ENCODE measurements at regions not wholly inside any gene's neighbourhood (a gene's known extent, or its start where the extent isn't known, plus 50 kb on each side); places are given as distances from the start of the nearest gene placed in this dataset.

GRCh38 chr4:141922236-141922635 lies 285.9 kb downstream of the IL15 start:
- H3K9me3 Mint-ChIP-seq (ENCODE audit: unreplicated experiment), result no peaks in the 10 kb centered on the region
- no peak overlapping the region for H3K4me3 Mint-ChIP-seq (ENCODE audit: unreplicated experiment)
- H3K36me3 Mint-ChIP-seq (ENCODE audit: unreplicated experiment), result no peaks in the 10 kb centered on the region
- H3K4me1 Mint-ChIP-seq (ENCODE audit: low read depth, unreplicated experiment), result peaks cover 4% of the 10 kb centered on the region
- no peak for TF ChIP-seq CTCF (IDR thresholded peaks at IDR 0.05; ENCODE audit: partially characterized antibody, unreplicated experiment)
- no peak overlapping the region for H3K27ac Mint-ChIP-seq (ENCODE audit: unreplicated experiment)
- no peak for DNase-seq
- H3K27me3 Mint-ChIP-seq (ENCODE audit: unreplicated experiment), result peaks cover 1% of the 10 kb centered on the region

- Mint-ChIP-seq H3K27me3 (ENCODE audit: unreplicated experiment) (no peaks in the 10 kb centered on the region), H3K27ac (ENCODE audit: unreplicated experiment) (no peak overlapping the region), H3K4me3 (ENCODE audit: unreplicated experiment) (no peak overlapping the region), H3K9me3 (ENCODE audit: unreplicated experiment) (no peaks in the 10 kb centered on the region), H3K4me1 (ENCODE audit: low read depth, unreplicated experiment) (peaks cover 4% of the 10 kb centered on the region), H3K36me3 (ENCODE audit: unreplicated experiment) (no peaks in the 10 kb centered on the region)
- DNase-seq, result no peak
- TF ChIP-seq CTCF (IDR thresholded peaks at IDR 0.05; ENCODE audit: partially characterized antibody, unreplicated experiment), result no peak
Observed at GRCh38 chr4:141926406-141926805, 290.0 kb downstream of the IL15 start.

- H3K4me3 Mint-ChIP-seq (ENCODE audit: unreplicated experiment), result no peak overlapping the region
- TF ChIP-seq CTCF (IDR thresholded peaks at IDR 0.05; ENCODE audit: partially characterized antibody, unreplicated experiment), result no peak
Observed at GRCh38 chr4:141932490-141932889, 296.1 kb downstream of the IL15 start.

GRCh38 chr4:141933978-141934377 lies 297.6 kb downstream of the IL15 start:
- TF ChIP-seq CTCF (IDR thresholded peaks at IDR 0.05; ENCODE audit: partially characterized antibody, unreplicated experiment), result no peak
- DNase-seq, result no peak
- no peaks in the 10 kb centered on the region for H3K4me1 Mint-ChIP-seq (ENCODE audit: low read depth, unreplicated experiment)
- H3K4me3 Mint-ChIP-seq (ENCODE audit: unreplicated experiment), result no peak overlapping the region
- H3K27me3 Mint-ChIP-seq (ENCODE audit: unreplicated experiment), result no peaks in the 10 kb centered on the region
- H3K9me3 Mint-ChIP-seq (ENCODE audit: unreplicated experiment), result peaks cover 3% of the 10 kb centered on the region
- H3K27ac Mint-ChIP-seq (ENCODE audit: unreplicated experiment), result no peak overlapping the region
- peaks cover 4% of the 10 kb centered on the region for H3K36me3 Mint-ChIP-seq (ENCODE audit: unreplicated experiment)

More at GRCh38 chr4:141932490-141932889, 296.1 kb downstream of the IL15 start:
- Mint-ChIP-seq H3K9me3 (ENCODE audit: unreplicated experiment) (peaks cover 3% of the 10 kb centered on the region), H3K27ac (ENCODE audit: unreplicated experiment) (no peak overlapping the region), H3K27me3 (ENCODE audit: unreplicated experiment) (no peaks in the 10 kb centered on the region), H3K4me1 (ENCODE audit: low read depth, unreplicated experiment) (no peaks in the 10 kb centered on the region), H3K36me3 (ENCODE audit: unreplicated experiment) (no peaks in the 10 kb centered on the region)
- no peak for DNase-seq

- no peak overlapping the region for H3K4me3 Mint-ChIP-seq (ENCODE audit: unreplicated experiment)
- no peak for DNase-seq
- no peaks in the 10 kb centered on the region for H3K4me1 Mint-ChIP-seq (ENCODE audit: low read depth, unreplicated experiment)
- no peaks in the 10 kb centered on the region for H3K36me3 Mint-ChIP-seq (ENCODE audit: unreplicated experiment)
- TF ChIP-seq CTCF (IDR thresholded peaks at IDR 0.05; ENCODE audit: partially characterized antibody, unreplicated experiment), result no peak
- no peaks in the 10 kb centered on the region for H3K9me3 Mint-ChIP-seq (ENCODE audit: unreplicated experiment)
- H3K27me3 Mint-ChIP-seq (ENCODE audit: unreplicated experiment), result no peaks in the 10 kb centered on the region
- H3K27ac Mint-ChIP-seq (ENCODE audit: unreplicated experiment), result no peak overlapping the region
Observed at GRCh38 chr4:141955696-141956095, 319.3 kb downstream of the IL15 start.

Measured in glutamatergic neuron (in vitro differentiated cells).